SK-N-SH treated with all-trans-retinoic acid at 6 μM for 48 hours (cell line): ENCODE measurements at regions not wholly inside any gene's neighbourhood (a gene's known extent, or its start where the extent isn't known, plus 50 kb on each side); places are given as distances from the start of the nearest gene placed in this dataset.

Source experiments
- ATAC-seq: fragments of 200-7000 bp; cut with Tn5 transposase; 3 replicates; pipeline ENCODE4 v1.9.1; 2020; ENCODE audit warnings: mild to moderate bottlenecking, moderate library complexity
- ARNTL ChIP-seq: fragments of 450-650 bp; formaldehyde crosslinking; IDR thresholded peaks from 2 replicates; pipeline ENCODE4 v1.5.0; 2020; ENCODE audit warnings: low read depth, mild to moderate bottlenecking, moderate library complexity, borderline replicate concordance
- CSDC2 ChIP-seq: fragments of 250-450 bp; sonication (Bioruptor Pico); IDR thresholded peaks from 2 replicates; pipeline ENCODE4 v1.5.0; 2020; ENCODE audit warnings: mild to moderate bottlenecking, moderate library complexity
- CSRNP3 ChIP-seq: fragments of 250-450 bp; sonication (Bioruptor Pico); IDR thresholded peaks from 2 replicates; pipeline ENCODE4 v1.5.1; 2021; ENCODE audit warnings: mild to moderate bottlenecking, moderate library complexity
- ESRRG ChIP-seq: fragments of 250-450 bp; sonication (Bioruptor Pico); IDR thresholded peaks from 2 replicates; pipeline ENCODE4 v1.6.1; 2021; ENCODE audit warnings: mild to moderate bottlenecking
- OSR1 ChIP-seq: fragments of 250-450 bp; sonication (Bioruptor Pico); IDR thresholded peaks from 2 replicates; pipeline ENCODE4 v1.8.0; 2022; ENCODE audit warnings: moderate library complexity, mild to moderate bottlenecking, inconsistent platforms
- PATZ1 ChIP-seq: fragments of 250-450 bp; sonication (Bioruptor Pico); IDR thresholded peaks from 2 replicates; pipeline ENCODE4 v1.8.0; 2020; ENCODE audit warnings: mild to moderate bottlenecking, moderate library complexity, borderline replicate concordance
- POU6F1 ChIP-seq: fragments of 250-450 bp; sonication (Bioruptor Pico); IDR thresholded peaks from 2 replicates; pipeline ENCODE4 v1.8.0; 2021; ENCODE audit warnings: low read depth, mild to moderate bottlenecking, moderate library complexity, borderline replicate concordance
- PPARA ChIP-seq: fragments of 250-450 bp; sonication (Bioruptor Pico); IDR thresholded peaks from 2 replicates; pipeline ENCODE4 v1.5.0; 2020; ENCODE audit warnings: mild to moderate bottlenecking, borderline replicate concordance
- SNAI2 ChIP-seq: fragments of 250-450 bp; sonication (Bioruptor Pico); IDR thresholded peaks from 2 replicates; pipeline ENCODE4 v1.5.0; 2020; ENCODE audit warnings: mild to moderate bottlenecking, moderate library complexity
- TOX ChIP-seq: fragments of 250-450 bp; sonication (Bioruptor Pico); IDR thresholded peaks from 2 replicates; pipeline ENCODE4 v1.8.0; 2021; ENCODE audit warnings: mild to moderate bottlenecking, moderate library complexity, borderline replicate concordance
- TSHZ2 ChIP-seq: fragments of 250-450 bp; sonication (Bioruptor Pico); IDR thresholded peaks from 2 replicates; pipeline ENCODE4 v1.5.0; 2020; ENCODE audit warnings: mild to moderate bottlenecking, moderate library complexity
- ZC3H10 ChIP-seq: fragments of 250-450 bp; sonication (Bioruptor Pico); IDR thresholded peaks from 2 replicates; pipeline ENCODE4 v1.5.1; 2021; ENCODE audit warnings: mild to moderate bottlenecking, moderate library complexity
- ZFP3 ChIP-seq: fragments of 250-450 bp; sonication (Bioruptor Pico); IDR thresholded peaks from 2 replicates; pipeline ENCODE4 v1.5.0; 2020; ENCODE audit warnings: mild to moderate bottlenecking, moderate library complexity
- ZFP30 ChIP-seq: fragments of 450-650 bp; formaldehyde crosslinking; IDR thresholded peaks from 2 replicates; pipeline ENCODE4 v1.5.0; 2022; ENCODE audit warnings: mild to moderate bottlenecking, moderate library complexity
- ZNF565 ChIP-seq: fragments of 450-650 bp; formaldehyde crosslinking; conservative IDR thresholded peaks from 2 replicates; pipeline ENCODE4 v1.5.0; 2020; ENCODE audit warnings: low read depth, mild to moderate bottlenecking, moderate library complexity
- ZNF70 ChIP-seq: fragments of 450-650 bp; formaldehyde crosslinking; IDR thresholded peaks from 2 replicates; pipeline ENCODE4 v1.5.0; 2020; ENCODE audit warnings: mild to moderate bottlenecking, moderate library complexity
- ZNF8 ChIP-seq: fragments of 450-650 bp; formaldehyde crosslinking; IDR thresholded peaks from 2 replicates; pipeline ENCODE4 v1.5.0; 2020; ENCODE audit warnings: mild to moderate bottlenecking, moderate library complexity

- no peak for TF ChIP-seq CSRNP3 (CRISPR knock-in tag)
- TF ChIP-seq PPARA (CRISPR knock-in tag) = no peak
- no peak for TF ChIP-seq ZNF8
- no peak for TF ChIP-seq ZFP30 (CRISPR knock-in tag)
- TF ChIP-seq PATZ1 (CRISPR knock-in tag) = no peak
- no peak for TF ChIP-seq ZNF70 (CRISPR knock-in tag)
- no peak for TF ChIP-seq ZFP3 (CRISPR knock-in tag)
- no peak for TF ChIP-seq ZC3H10 (CRISPR knock-in tag)
- no peak for TF ChIP-seq ZNF565 (CRISPR knock-in tag)
- ATAC-seq = no peak
Measured at GRCh38 chr12:91590966-91591638, 408.5 kb upstream of the DCN start.

DNA sequence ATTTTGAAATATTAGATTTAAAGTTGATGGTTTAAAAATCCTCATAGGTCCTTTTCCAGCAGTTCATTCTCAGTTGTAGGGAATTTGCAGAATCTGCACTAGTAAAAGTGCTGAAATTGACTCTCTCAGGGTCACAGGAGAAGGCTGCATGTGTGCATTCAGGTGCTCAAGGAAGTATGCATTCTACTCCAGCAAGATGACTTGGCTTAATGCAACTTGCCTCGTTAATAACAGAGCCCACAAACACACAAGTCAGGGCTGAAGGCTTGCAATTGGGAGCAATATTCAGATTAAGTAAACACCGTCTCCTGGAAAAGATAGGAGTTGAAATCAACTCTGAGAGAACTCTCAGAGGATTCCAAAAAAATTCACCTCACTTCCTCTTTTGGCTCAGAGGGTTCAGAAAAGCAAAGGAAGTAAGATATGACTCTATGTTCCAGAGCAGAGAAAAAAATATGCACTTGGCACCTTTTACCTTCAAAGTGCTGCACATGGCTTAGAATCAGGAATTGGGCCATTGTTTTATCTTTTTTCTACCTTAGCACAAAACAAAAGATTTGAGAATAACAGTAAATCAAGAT is 406.3 kb upstream of the DCN start:
- no peak for ATAC-seq

DNA sequence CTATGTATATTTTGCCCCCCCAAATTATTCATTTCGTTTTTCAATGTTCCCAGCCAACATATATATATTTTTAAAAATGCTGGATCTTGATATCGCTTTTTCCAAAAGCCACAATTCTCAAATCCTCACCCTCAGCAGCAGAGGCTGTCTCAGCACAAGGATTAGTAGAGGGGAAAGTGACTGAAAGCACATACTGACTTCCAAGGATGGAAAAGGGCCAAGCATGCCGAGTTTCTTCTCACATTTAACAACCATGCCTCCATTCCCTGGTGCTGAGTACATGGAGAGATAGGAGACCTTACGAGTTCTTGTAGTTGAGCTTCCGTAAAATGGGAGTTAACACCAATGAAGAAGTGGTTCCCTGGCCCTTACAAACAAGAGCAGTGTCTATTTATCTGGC is 403.4 kb upstream of the DCN start:
- no peak for ATAC-seq
- TF ChIP-seq TOX (CRISPR knock-in tag) (no peak), ZFP3 (CRISPR knock-in tag) (no peak), PATZ1 (CRISPR knock-in tag) (no peak), TSHZ2 (no peak), ZNF8 (no peak), ZFP30 (CRISPR knock-in tag) (no peak), ARNTL (CRISPR knock-in tag) (no peak), ZNF565 (CRISPR knock-in tag) (no peak), POU6F1 (CRISPR knock-in tag) (no peak)

More for the DNA sequence above, 406.3 kb upstream of the DCN start:
- TF ChIP-seq ZFP30 (CRISPR knock-in tag) (no peak), ZNF565 (CRISPR knock-in tag) (no peak), CSDC2 (no peak), TSHZ2 (no peak), ZNF8 (no peak), ESRRG (CRISPR knock-in tag) (no peak), OSR1 (CRISPR knock-in tag) (no peak), ZC3H10 (CRISPR knock-in tag) (no peak), SNAI2 (CRISPR knock-in tag) (no peak)
- TF ChIP-seq, all 23 proteins: peak for 0
